HuH-7 (cell line): ENCODE measurements at regions not wholly inside any gene's neighbourhood (a gene's known extent, or its start where the extent isn't known, plus 50 kb on each side); places are given as distances from the start of the nearest gene placed in this dataset.

ENCODE experiments used
- DNase-seq: peaks from one replicate; pipeline ENCODE4 v3.0.0; 2011; ENCODE audit warnings: low spot score

DNA sequence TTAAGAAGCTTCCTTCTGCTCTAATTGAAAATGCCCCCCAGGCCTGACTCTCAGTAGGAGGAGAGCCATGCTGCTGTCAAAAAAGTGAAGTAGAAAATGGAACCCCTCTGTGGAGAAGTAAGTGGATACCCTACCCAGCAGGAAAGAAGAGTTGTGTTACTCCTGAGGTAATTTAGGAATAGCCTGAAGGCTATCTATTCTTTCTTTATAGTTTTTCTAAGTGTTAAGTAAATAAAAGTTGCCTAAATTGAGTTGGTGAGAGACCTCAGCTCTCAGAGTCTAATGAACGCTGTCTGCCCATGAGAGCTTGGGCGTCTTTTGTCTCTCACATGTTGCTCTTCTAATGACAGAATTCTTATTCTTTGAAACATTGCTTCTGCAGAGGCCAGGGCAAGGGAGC is 116.2 kb downstream of the NSUN3 start:
- DNase-seq, result no peak

DNA sequence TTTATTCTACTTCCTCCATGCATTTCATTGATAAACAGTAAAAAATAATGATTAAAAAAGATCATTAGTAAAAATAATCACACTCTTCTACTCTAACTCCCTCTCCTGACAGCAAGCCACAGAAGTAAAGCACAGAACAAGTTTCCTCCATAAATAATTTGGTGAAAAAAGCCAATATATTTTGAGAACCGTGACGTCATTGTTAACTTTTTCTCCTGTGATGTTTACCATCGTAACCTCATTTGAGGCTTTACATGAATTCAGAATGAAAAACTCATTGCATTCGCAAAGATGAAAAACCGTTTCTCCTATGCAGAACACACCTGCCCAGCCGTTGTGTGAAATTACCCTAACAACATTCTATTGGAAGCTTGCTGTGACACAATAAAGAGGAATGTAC is 120.7 kb downstream of the NSUN3 start:
- DNase-seq, result no peak

DNA sequence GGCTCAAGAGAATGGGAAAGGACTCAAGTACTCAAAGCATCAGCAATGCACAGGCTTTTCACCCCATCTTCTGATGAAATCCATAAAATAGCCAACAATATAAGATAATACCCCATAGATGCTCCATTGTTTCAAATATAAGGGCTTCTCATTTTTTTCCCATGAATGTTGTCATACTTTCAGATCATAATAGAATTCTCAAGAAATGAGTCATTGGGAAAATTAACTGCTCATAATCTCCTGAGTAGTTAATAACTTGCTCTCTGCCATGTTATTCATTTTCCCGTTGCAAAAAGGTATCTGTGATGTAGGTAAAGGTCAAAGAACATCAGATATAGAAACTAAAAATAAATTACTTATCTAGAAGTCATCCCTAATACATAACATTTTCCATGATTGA is 121.9 kb downstream of the NSUN3 start:
- no peak for DNase-seq

DNA sequence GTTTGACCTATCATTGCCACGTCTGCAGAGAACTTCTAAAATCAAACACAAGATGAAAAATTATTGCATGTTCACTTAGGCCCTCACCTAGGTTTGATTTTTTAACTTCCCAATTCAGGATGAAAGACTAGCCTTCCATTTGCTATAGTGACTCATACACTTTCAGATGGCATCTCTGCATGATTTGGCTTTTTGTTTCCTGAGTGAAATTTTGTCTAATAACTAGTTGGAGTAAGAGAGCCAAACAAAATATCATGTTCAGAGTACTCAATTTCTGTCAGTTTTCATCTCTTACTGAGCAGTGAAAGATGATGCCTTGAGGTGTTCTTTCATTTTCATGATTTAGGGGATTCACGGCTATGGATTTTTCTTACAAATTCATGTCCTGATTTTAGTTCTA is 122.9 kb downstream of the NSUN3 start:
- no peak for DNase-seq

DNA sequence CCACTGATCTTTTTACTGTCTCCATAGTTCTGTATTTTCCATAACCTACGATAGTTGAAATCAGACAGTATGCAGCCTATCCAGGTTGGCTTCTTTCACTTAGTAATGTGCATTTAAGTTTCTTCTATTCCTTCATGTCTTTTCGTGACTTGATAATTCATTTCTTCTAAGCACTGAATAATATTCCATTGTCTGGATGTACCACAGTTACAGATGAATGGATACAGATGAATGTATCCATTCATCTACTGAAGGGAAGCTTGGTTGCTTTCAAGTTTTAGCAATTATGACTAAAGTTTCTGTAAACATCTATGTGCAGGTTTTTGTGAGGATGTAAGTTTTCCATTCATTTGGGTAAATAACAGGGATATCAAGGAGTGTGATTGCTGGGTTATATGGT is 124.8 kb downstream of the NSUN3 start:
- no peak for DNase-seq

DNA sequence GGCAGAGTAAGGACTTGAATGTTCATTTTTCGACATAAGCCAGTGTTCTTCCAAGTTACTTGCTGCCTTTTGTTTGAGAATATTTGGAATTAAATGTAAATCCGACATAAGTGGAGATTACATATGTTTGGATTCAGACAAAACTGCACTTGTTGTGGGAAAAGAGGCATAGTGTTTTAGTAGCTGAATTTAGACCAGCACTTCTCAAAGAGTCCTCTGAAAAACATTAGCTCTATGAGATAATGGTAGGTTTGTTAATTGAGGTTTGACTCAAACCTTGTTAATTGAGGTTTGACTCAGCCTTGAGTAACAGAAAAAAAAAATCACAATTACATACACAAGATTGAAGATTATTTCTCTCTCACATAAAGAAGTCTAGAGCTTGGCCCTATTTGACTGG is 132.5 kb downstream of the NSUN3 start:
- DNase-seq, result no peak

DNA sequence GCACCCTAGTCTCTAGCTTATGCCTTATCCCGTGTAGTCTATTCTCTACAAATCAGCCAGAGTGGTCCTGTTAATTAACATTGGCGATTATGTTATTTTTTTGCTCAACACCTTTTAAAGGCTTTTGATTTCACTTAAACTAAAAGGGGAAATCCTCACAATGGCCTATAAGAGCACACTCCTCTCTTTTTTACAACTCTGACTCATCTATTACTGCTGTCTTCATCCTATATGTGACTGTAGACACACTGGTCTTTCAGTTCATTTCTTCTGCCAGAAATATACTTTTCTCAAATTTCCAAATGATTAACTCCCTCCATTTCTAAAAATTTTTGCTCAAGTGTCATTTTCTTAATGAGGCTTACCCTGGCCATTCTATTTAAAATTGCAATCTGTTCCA is 143.4 kb downstream of the NSUN3 start:
- DNase-seq, result no peak

DNA sequence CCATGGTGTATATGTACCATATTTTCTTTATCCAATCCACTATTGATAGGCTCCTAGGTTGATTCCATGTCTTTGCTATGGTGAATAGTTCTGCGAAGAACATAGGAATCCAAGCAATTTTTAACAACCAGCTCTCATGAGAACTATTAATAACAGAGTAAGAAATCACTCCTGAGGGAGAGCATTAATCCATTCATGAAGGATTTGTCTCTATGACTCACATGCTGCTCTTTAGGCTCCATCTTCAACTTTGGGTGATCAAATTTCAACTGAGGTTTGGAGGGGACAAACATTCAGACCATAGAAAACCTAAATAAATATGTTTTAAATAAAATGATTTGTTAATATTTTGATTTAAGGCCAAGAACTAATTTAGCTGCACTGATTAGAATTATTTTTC is 147.4 kb downstream of the NSUN3 start:
- no peak for DNase-seq

DNA sequence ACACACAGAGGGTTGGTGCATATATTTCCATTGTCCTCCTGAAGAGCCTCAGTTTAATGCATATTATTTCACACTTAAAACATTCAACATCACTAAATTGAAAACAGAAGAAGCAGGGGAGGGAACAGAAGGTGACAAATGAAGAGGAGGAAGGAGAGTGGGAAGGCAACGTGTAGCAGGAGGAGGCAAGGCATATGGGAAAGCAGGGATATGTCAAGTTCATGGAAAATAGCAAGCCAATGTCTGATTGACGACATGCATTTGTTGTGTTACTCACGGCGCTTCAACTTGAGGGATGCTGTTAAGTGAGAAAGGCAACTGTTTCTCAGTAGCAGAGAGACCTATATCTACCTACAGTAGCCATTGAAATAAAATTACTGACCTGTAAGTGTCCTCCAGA is 154.5 kb downstream of the NSUN3 start:
- no peak for DNase-seq

DNA sequence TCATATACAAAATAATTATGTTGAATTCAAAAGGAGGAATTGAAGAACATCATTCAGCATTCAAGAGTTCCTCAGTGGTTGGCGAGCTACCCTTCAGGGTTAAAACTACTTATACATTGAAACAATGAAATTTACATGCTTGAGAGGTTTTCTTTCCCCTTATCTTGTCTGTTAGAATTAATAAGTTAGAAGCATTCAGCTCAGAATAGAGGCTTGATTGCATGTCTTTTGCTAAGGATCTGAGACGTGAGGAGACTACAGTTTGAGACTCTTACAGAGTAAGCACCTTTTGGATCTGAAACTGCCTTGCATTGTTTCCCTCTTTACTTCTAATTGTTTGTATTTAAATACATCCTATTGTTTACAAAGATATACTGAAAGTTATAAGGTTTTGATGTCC is 157.6 kb downstream of the NSUN3 start:
- no peak for DNase-seq

DNA sequence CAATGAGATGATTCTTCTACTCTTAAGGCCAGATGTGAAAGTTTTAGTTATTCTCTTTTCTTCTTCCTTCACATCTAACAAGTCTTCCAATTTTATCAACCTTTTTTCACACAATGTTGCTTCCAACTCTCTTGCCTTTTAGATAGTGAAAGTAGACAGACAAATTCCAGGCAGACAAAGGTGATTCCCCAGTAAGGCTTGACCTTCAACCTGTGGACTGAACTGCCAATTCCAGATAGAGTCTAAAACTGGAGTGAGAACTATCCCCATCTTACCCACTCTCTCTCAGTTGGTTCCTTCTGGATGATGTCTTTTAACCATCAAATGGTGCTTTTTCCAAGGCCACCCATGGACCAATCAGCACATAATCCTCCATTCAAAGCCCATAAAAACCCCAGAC is 159.0 kb downstream of the NSUN3 start:
- no peak for DNase-seq

DNA sequence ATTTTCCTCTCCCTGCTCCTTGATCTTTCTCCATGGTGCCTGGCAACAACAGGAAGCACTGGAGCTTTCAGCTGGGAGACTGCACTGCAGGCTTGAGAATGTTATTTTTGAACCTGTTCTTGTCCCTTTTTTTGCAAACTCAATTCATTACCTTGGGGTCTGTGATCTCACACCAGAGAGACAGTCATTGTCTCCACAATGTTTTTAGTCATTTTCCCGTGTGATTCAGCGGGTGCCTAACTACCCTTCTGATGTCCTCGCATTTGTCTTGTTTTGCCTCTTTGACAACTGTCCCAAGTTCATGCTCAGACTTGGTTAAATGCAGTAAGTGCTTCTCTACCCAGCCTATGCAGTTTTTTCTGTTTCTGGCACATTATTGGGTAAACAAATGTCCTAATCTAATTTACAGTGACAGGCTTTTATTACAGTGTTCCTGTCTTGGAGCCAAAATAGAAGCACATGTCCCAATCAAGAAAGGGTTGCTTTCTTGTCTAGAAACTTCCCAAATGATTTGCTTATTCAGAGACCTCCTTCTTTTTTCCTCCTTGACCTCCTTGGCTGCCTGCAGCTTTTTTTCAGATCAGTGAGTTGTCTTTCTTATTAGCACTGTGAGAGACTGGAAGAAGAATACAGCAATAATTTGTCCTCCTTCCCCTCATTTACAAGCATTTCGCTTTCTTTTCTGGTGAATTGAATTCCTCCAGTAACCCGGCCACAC is 162.4 kb downstream of the NSUN3 start:
- DNase-seq, result no peak

DNA sequence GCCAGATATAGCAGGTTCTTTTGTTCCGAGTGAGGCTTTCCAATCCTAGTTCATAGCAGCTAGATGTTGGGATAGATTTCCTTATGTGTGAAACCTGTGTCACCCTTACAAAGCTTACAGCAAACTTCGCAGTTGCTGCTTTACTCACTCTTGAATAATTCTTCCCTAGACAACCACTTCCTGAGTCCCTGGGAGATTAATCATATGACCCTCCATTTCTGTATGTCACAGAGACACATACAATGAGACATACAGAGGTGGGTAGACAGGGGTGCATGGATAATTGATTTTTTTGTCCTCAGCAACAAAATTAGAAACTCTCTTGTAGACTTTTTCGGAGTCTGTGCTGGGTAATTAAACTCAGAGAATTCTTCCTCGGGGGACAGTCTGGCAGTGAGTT is 163.2 kb downstream of the NSUN3 start:
- DNase-seq, result no peak

DNA sequence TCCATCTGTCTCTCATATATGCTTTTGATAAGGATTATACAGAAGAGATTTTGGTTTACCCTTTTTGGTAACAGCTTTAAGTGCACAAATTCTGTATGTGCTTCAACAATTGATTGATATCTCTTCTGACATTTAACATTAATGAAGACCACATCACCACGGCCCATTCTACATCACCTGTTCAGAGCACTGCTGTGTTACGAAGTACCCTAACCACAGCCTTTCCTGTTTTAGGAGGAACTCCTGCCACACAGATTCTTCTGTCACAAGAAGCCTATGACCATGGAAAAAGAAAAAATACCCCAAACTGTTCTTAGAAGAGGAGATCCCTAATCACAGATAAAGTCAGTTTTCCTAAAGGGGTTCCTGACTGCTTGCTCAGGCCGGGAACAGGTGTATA is 170.1 kb downstream of the NSUN3 start:
- no peak for DNase-seq

DNA sequence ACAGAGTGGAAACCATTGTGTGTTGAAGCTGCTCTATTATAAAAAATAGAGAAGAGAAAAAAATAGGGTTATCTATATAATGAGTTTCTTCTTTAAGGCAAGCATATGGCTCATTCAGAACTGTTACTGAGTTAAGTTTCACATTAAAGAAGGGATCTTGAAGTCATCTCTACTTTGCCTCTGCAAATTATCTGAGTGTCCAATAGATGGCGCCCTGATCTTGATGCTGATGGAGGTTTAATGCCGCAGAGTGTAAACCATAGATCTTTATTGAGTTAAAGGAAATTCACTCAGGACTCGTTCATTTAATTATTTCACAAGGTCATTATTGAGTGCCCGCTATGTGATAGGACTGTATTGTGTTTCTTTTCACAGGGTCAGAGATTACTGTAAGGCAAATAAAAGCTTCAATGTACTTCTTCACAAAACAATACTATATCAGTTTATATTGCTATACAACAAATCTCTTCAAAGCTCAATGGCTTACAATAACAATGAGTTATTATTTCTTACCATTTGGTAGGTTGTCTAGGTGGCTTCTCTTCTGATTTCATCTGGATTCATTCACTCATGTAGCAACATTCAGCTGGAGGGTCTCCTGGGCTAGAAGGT is 171.4 kb downstream of the NSUN3 start:
- DNase-seq, result peak; percentile 51

DNA sequence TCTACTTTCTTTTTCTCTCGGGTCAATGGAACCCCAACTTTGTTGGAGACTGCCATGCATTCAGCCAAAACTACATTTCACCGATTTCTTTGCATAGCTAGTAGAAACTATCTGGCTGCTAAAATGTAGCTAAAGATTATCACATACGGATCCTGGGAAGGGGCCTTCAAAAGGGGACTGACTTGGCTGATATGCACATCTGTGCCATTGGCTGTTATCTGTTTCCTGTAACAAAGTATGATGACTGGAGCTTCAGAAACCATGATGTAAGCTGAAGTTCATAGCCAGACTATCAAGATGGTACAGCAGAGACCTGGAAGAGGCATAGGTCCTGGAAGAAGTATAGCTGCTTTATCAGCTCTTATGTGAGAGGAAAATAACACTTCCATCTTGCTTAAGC is 179.1 kb downstream of the NSUN3 start:
- DNase-seq, result no peak

DNA sequence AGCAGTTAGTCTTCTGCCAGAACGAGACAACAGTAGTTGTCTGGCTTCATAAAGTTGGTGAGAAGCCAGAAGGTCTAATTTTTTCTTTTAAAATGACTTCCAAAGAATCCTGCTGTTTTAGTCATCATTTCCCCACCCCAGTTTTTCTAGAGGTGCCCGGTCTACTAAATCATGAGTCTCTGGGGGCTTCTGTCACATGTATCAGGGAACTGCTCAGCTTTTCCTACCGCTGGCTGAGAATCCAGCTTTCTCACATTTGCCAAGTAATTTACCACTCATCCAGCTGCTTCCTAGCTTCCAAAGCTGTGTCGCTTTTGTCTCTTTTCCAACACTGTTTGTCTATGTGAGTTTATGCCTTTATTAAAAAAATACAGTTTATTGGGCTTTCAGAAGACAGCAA is 183.3 kb downstream of the NSUN3 start:
- DNase-seq, result no peak

DNA sequence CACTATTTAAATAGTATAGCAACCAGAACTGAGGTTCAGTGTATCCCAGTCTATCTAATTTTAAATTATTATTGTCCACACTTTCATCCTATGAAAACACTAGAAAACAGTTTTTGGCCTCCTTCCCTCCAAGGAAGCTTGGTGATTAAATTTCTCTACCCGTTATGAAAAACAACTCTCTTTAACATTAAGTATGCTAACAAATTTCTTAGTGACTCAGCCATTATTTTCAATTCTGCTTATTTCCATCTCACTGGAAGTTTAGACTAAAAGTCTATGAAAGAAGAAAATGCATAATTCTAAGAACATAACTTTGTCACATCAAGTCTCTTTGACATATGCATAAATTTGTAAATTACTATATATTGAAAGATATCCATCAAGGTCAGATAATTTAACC is 185.2 kb downstream of the NSUN3 start:
- no peak for DNase-seq

DNA sequence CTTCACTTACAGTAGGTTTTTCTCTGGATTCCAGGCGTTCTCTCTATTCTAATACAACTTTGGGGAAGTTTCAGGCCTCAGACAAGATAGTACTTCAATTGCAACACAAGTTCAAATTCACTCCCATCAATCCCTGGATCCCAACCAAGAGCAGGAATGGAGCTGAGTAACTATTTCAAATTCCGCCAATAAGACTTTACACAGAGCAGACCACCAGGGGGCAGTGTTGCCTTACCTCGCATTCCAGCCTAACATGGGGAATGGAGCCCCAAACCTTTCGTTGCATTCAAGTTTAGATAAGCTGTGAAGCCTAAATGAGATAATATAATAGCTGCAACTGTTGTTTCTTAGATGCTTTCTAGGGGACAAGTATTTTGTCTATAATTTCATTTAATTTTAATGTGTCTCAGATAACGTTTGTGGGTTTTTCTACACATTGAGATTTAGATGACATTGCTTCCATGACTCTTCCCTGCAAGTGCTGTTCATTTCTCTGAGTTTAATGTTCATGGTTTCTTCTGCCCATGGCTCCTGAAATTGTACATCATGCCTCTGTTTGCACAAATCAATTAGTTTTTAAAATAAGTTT is 186.7 kb downstream of the NSUN3 start:
- peak; percentile 59 for DNase-seq

DNA sequence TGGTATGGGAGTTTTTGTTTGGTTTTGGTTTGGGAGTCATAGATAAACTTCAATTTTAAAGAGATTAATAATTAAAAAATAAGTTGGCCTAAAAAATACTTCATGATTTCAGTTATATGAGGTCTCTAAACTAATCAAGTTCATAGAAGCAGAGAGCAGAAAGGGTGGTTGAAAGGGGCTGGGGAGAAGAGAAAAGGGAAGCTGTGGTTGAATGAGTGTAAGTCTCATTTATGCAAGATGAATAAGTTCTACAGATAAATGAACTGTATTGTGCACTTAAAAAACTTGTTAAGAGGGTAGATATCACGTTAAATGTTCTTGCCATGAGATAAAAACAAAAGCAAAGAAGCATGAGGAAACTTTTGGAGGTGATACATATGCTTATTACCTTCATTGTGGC is 188.7 kb downstream of the NSUN3 start:
- DNase-seq, result no peak

DNA sequence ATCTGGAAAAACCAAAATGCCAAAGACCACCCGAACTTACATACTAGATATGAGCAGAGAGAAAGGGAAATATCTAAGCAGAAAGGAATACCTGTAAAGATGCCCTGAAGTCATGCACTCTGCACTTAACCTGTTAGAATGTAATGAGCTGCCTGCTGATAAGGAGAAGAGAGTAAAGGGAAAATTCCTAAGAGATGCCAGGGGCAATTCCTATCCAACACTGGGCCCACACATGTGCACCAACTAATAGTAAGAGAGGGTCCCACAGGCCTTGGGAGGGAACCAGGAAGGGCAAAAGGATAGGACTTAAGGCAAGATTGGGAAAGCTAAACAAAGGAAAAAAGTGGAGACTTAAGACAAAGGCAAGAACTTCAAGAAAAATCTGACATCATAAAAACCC is 189.5 kb downstream of the NSUN3 start:
- no peak for DNase-seq

DNA sequence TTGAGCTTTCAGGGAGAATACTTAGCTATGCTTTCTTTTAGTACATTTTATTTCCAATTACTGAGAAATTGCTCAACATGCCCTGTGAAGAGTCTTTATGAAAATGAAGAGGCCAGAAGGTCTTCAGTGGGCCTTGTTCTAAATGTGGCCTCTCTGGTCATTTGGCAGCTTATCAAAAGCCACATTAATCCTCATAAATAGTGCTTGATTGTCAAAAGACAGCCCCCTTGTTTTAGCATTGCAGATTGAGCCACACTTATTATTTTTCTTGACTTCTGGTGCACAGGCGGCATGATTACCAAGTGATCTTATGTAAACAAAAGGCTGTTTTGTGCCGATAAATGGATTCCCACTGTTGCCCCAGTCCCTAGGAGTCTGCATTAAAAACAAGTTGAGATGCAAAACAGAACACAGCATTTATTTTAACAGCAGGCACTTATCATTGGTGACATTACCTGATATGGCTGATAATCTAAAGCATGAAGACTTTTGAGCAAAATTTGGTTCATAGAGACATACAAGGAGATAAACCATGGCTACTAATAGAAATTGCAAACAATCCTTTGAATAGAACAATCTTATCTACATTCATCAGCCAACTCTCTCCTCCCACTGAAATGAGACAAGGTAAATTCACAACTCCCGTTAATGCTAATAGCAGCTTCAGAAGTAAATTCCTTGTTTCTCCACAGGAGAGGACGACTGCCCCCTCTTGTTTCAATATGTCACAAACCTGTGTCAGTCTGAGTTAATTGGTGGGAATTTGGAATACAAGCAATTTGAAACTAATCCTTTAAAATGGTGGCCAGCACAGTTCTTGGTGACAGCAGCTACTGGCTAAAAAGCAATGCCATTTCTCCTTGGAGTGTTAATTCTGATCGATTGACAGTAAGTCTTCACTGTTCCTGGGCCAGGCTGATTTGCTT is 194.3 kb downstream of the NSUN3 start:
- no peak for DNase-seq

DNA sequence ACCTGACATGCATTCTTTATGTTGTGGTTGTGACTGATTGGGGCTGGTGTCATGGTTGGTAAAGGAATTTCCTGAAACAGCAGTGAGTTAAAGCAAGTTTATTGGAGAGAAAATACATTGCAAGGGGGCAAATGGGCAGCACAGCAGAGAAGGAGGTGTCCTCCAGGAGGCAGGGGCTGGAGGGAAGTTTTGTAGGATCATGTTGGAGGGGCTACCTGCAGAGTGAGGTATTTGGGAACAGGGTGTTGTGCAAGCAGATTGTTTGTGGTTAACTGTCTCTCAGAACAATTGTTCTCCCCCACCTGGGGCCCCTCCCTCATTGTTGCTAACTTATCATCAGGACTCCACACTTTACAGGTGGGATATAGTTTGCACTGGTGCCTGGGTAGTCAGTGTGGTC is 196.0 kb downstream of the NSUN3 start:
- DNase-seq, result no peak
